HCT116 (cell line): ENCODE measurements at regions not wholly inside any gene's neighbourhood (a gene's known extent, or its start where the extent isn't known, plus 50 kb on each side); places are given as distances from the start of the nearest gene placed in this dataset.

Experiments
- ATAC-seq: fragments of 200-7000 bp; cut with Tn5 transposase; 2 replicates; pipeline ENCODE4 v1.9.1; 2020; ENCODE audit warnings: mild to moderate bottlenecking, moderate library complexity
- BruUV-seq: library from RNA; stranded (reverse); fragments of 400-500 nt; replicated peaks from 2 replicates; lab custom pipeline; 2021; lab: Mats Ljungman, UMichigan
- CTCF ChIA-PET: fragments of 300-600 bp; sonication (Branson Sonifier 250); formaldehyde crosslinking; loops from one replicate; lab custom pipeline; 2021; ENCODE audit warnings: antibody characterized with exemption; lab: Charles Lee
- POLR2A ChIA-PET: fragments of 300-600, 350-600 bp; sonication (Branson Sonifier 250); formaldehyde crosslinking; loops from one replicate; lab custom pipeline; 2021; ENCODE audit warnings: antibody characterized with exemption; lab: Charles Lee
- RAD21 ChIA-PET, 2 experiments: fragments of 300-600 bp; sonication (Branson Sonifier 250); formaldehyde crosslinking; loops; one replicate each; lab custom pipeline; 2023; ENCODE audit warnings: low total read pairs in 2 of 2; ENCODE audit not compliant: uncharacterized antibody in 2 of 2, unreplicated experiment in 2 of 2, low non-redundant PET in 1 of 2; lab: Charles Lee
- DNase-seq: peaks from one replicate; pipeline ENCODE4 v3.0.0-alpha.2; 2010; ENCODE audit warnings: low read depth, low spot score
- H2AFZ ChIP-seq: fragments of 200-600 bp; shearing (Covaris generic), sonication (generic); 2 replicates; pipeline ENCODE4 v1.6.1; 2017; ENCODE audit warnings: low read depth, mixed run types, mixed read lengths, antibody characterized with exemption, low read length; ENCODE audit not compliant: poor library complexity, severe bottlenecking
- H3K27ac ChIP-seq: 2 replicates; pipeline ENCODE4 v1.5.1; 2012; ENCODE audit warnings: low read depth, low read length
- H3K27me3 ChIP-seq: fragments of 200-600 bp; sonication (generic); 2 replicates; pipeline ENCODE4 v1.6.1; 2016; ENCODE audit warnings: mixed run types, low read length, mixed read lengths; ENCODE audit not compliant: insufficient read depth
- H3K36me3 ChIP-seq, 2 experiments: fragments of 200-500 bp in 1 of 2; fragments of 200-600 bp in 1 of 2; sonication (Bioruptor generic) in 1 of 2; sonication (generic) in 1 of 2; 2 replicates each; pipeline versions ENCODE4 v1.5.1 to v1.6.1; 2014 to 2016; ENCODE audit warnings: low read length in 2 of 2, inconsistent platforms in 1 of 2, mixed read lengths in 1 of 2, mixed run types in 1 of 2; ENCODE audit not compliant: insufficient read depth in 2 of 2, control insufficient read depth in 1 of 2
- H3K4me1 ChIP-seq, 2 experiments: fragments of 200-600 bp in 1 of 2; sonication (generic) in 1 of 2; 2 replicates each; pipeline versions ENCODE4 v1.5.1 to v1.6.1; 2012 to 2017; ENCODE audit warnings: low read length in 2 of 2, inconsistent platforms in 1 of 2, mild to moderate bottlenecking in 1 of 2, mixed read lengths in 1 of 2, mixed run types in 1 of 2, moderate library complexity in 1 of 2; ENCODE audit not compliant: insufficient read depth in 2 of 2, control insufficient read depth in 1 of 2
- H3K4me2 ChIP-seq: fragments of 200-600 bp; sonication (generic); 2 replicates; pipeline ENCODE4 v1.6.1; 2017; ENCODE audit warnings: mixed run types, low read length, mixed read lengths
- H3K4me3 ChIP-seq, 2 experiments: fragments of 200-600 bp in 1 of 2; sonication (generic) in 1 of 2; replicated peaks in 1 of 2; 2 replicates each; pipeline ENCODE4 v1.5.1; 2011 to 2016; ENCODE audit warnings: low read length in 2 of 2, control low read depth in 1 of 2, low read depth in 1 of 2, mild to moderate bottlenecking in 1 of 2, mixed read lengths in 1 of 2, mixed run types in 1 of 2
- H3K79me2 ChIP-seq: fragments of 200-600 bp; sonication (generic); 2 replicates; pipeline ENCODE4 v1.6.1; 2017; ENCODE audit warnings: mild to moderate bottlenecking, mixed run types, low read length, moderate library complexity, mixed read lengths; ENCODE audit not compliant: insufficient read depth
- H3K9ac ChIP-seq: fragments of 200-600 bp; sonication (generic); 2 replicates; pipeline ENCODE4 v1.6.1; 2016; ENCODE audit warnings: low read length, mixed read lengths
- H3K9me2 ChIP-seq: fragments of 200-600 bp; sonication (generic), shearing (Covaris generic); 2 replicates; pipeline ENCODE4 v1.6.1; 2017; ENCODE audit warnings: mixed run types, mild to moderate bottlenecking, moderate library complexity; ENCODE audit not compliant: insufficient read depth
- H3K9me3 ChIP-seq, 2 experiments: fragments of 200-500 bp in 1 of 2; fragments of 200-600 bp in 1 of 2; sonication (Bioruptor generic) in 1 of 2; sonication (generic) in 1 of 2; 2 replicates each; pipeline ENCODE4 v1.6.1; 2014 to 2017; ENCODE audit warnings: low read length in 2 of 2, mixed read lengths in 2 of 2, inconsistent platforms in 1 of 2, low read depth in 1 of 2, mild to moderate bottlenecking in 1 of 2, mixed run types in 1 of 2, moderate library complexity in 1 of 2; ENCODE audit not compliant: control insufficient read depth in 1 of 2, insufficient read depth in 1 of 2
- H4K20me1 ChIP-seq: fragments of 200-600 bp; sonication (generic), shearing (Covaris generic); 2 replicates; pipeline ENCODE4 v1.6.1; 2017; ENCODE audit warnings: mixed run types, mild to moderate bottlenecking, moderate library complexity; ENCODE audit not compliant: insufficient read depth
- CBX3 ChIP-seq: IDR thresholded peaks from 2 replicates; pipeline ENCODE4 v1.6.1; 2012; ENCODE audit warnings: low read depth
- EGR1 ChIP-seq: IDR thresholded peaks from 2 replicates; pipeline ENCODE4 v1.6.1; 2012; ENCODE audit warnings: low read depth
- ELF1 ChIP-seq: IDR thresholded peaks from 2 replicates; pipeline ENCODE4 v1.6.1; 2012; ENCODE audit warnings: low read depth, borderline replicate concordance
- EZH2 ChIP-seq: fragments of 200-600 bp; sonication (generic); IDR thresholded peaks from 2 replicates; pipeline ENCODE4 v1.6.1; 2017; ENCODE audit warnings: antibody characterized with exemption, mixed run types
- FOSL1 ChIP-seq: IDR thresholded peaks from 2 replicates; pipeline ENCODE4 v1.6.1; 2012; ENCODE audit warnings: low read depth
- JUND ChIP-seq: IDR thresholded peaks from 2 replicates; pipeline ENCODE4 v1.6.1; 2012
- POLR2A ChIP-seq: IDR thresholded peaks from 2 replicates; pipeline ENCODE4 v1.7.0; 2011; ENCODE audit warnings: borderline replicate concordance; ENCODE audit not compliant: insufficient read depth, insufficient read length; ENCODE audit errors: extremely low read depth
- POLR2AphosphoS5 ChIP-seq: IDR thresholded peaks from 2 replicates; pipeline ENCODE4 v1.6.1; 2011; ENCODE audit warnings: mild to moderate bottlenecking, low read depth, low read length, moderate library complexity
- RAD21 ChIP-seq: IDR thresholded peaks from 2 replicates; pipeline ENCODE4 v1.6.1; 2012; ENCODE audit warnings: low read depth, mild to moderate bottlenecking
- SIN3A ChIP-seq: IDR thresholded peaks from 2 replicates; pipeline ENCODE4 v1.6.1; 2012; ENCODE audit warnings: low read depth
- SP1 ChIP-seq: IDR thresholded peaks from 2 replicates; pipeline ENCODE4 v1.6.1; 2012; ENCODE audit warnings: low read depth
- SRF ChIP-seq: IDR thresholded peaks from 2 replicates; pipeline ENCODE4 v1.6.1; 2012; ENCODE audit warnings: low read depth
- TCF7L2 ChIP-seq: IDR thresholded peaks from 2 replicates; pipeline ENCODE4 v1.7.0; 2011; ENCODE audit warnings: borderline replicate concordance, inconsistent platforms; ENCODE audit not compliant: insufficient read depth, insufficient read length; ENCODE audit errors: extremely low read depth
- YY1 ChIP-seq: IDR thresholded peaks from 2 replicates; pipeline ENCODE4 v1.6.1; 2011; ENCODE audit warnings: low read length, low read depth, moderate library complexity, mild to moderate bottlenecking; ENCODE audit not compliant: insufficient replicate concordance; ENCODE audit errors: extremely low read depth
- ZFX ChIP-seq: fragments of 450-650 bp; IDR thresholded peaks from 2 replicates; pipeline ENCODE4 v1.6.1; 2017
- ZNF274 ChIP-seq: fragments of 200-500 bp; sonication (Bioruptor generic); IDR thresholded peaks from 2 replicates; pipeline ENCODE4 v1.6.1; 2014; ENCODE audit warnings: mild to moderate bottlenecking, low read depth, low read length, inconsistent platforms
- intact Hi-C: fragments of 100-400 bp; cut with micrococcal nuclease; formaldehyde crosslinking; loops from 2 replicates; pipeline ENCODE4 v1.10.0; 2022
- TF ChIP-seq, protein P1 (sequence below): IDR thresholded peaks from 2 replicates; pipeline ENCODE4 v1.6.1; 2012
- TF ChIP-seq, protein P2 (sequence below): IDR thresholded peaks from 2 replicates; pipeline ENCODE4 v1.6.1; 2011; ENCODE audit warnings: mild to moderate bottlenecking, low read length, moderate library complexity; ENCODE audit not compliant: insufficient replicate concordance; ENCODE audit errors: extremely low read depth
- TF ChIP-seq, protein P3 (sequence below): IDR thresholded peaks from 2 replicates; pipeline ENCODE4 v1.6.1; 2012
- TF ChIP-seq, protein P4 (sequence below): IDR thresholded peaks from 2 replicates; pipeline ENCODE4 v1.6.1; 2012; ENCODE audit warnings: low read depth

DNA sequence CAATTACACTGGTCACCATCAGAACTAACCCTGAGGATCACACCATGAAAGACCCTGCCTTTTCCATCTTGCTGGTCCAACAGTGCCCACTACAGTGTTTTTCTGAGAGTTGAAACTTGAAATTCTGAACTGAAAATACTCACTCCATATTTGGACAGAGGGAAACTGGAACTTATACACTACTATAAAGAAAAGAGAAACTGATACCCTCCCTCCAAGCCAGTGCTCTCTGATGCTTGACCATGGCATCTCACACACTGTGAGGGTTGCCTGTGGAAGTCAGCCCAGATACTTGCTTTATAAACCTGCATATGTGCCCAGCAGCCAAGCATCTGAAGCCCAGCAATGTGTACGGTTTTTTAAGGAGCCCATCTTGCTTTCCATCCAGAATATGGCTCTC is 108.7 kb downstream of the FOXA2 start:
- no peak for ATAC-seq
- H3K4me2 ChIP-seq, result no peak overlapping the region
- TF ChIP-seq POLR2AphosphoS5 (no peak), EGR1 (no peak), ELF1 (no peak), RAD21 (no peak), CBX3 (no peak), SIN3A (no peak), SP1 (no peak), JUND (no peak), YY1 (no peak), TCF7L2 (no peak), SRF (no peak), EZH2 (no peak), POLR2A (no peak), ZNF274 (no peak), ZFX (no peak), FOSL1 (no peak)
- TF ChIP-seq, protein P1, sequence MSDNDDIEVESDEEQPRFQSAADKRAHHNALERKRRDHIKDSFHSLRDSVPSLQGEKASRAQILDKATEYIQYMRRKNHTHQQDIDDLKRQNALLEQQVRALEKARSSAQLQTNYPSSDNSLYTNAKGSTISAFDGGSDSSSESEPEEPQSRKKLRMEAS, result no peak
- TF ChIP-seq, protein P2, sequence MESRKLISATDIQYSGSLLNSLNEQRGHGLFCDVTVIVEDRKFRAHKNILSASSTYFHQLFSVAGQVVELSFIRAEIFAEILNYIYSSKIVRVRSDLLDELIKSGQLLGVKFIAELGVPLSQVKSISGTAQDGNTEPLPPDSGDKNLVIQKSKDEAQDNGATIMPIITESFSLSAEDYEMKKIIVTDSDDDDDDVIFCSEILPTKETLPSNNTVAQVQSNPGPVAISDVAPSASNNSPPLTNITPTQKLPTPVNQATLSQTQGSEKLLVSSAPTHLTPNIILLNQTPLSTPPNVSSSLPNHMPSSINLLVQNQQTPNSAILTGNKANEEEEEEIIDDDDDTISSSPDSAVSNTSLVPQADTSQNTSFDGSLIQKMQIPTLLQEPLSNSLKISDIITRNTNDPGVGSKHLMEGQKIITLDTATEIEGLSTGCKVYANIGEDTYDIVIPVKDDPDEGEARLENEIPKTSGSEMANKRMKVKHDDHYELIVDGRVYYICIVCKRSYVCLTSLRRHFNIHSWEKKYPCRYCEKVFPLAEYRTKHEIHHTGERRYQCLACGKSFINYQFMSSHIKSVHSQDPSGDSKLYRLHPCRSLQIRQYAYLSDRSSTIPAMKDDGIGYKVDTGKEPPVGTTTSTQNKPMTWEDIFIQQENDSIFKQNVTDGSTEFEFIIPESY, result no peak
- TF ChIP-seq, protein P3, sequence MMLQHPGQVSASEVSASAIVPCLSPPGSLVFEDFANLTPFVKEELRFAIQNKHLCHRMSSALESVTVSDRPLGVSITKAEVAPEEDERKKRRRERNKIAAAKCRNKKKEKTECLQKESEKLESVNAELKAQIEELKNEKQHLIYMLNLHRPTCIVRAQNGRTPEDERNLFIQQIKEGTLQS, result no peak
- TF ChIP-seq, protein P4, sequence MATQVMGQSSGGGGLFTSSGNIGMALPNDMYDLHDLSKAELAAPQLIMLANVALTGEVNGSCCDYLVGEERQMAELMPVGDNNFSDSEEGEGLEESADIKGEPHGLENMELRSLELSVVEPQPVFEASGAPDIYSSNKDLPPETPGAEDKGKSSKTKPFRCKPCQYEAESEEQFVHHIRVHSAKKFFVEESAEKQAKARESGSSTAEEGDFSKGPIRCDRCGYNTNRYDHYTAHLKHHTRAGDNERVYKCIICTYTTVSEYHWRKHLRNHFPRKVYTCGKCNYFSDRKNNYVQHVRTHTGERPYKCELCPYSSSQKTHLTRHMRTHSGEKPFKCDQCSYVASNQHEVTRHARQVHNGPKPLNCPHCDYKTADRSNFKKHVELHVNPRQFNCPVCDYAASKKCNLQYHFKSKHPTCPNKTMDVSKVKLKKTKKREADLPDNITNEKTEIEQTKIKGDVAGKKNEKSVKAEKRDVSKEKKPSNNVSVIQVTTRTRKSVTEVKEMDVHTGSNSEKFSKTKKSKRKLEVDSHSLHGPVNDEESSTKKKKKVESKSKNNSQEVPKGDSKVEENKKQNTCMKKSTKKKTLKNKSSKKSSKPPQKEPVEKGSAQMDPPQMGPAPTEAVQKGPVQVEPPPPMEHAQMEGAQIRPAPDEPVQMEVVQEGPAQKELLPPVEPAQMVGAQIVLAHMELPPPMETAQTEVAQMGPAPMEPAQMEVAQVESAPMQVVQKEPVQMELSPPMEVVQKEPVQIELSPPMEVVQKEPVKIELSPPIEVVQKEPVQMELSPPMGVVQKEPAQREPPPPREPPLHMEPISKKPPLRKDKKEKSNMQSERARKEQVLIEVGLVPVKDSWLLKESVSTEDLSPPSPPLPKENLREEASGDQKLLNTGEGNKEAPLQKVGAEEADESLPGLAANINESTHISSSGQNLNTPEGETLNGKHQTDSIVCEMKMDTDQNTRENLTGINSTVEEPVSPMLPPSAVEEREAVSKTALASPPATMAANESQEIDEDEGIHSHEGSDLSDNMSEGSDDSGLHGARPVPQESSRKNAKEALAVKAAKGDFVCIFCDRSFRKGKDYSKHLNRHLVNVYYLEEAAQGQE, result no peak
- TF ChIP-seq, all 23 proteins: peak for 0
- no peak overlapping the region for H3K27ac ChIP-seq
- H3K9me3 ChIP-seq, result no peaks in the 10 kb centered on the region
- no peak overlapping the region for H2AFZ ChIP-seq
- no peaks in the 10 kb centered on the region for H3K79me2 ChIP-seq
- ChIA-PET POLR2A (no interaction called here), RAD21 (no interaction called here), CTCF (no interaction called here)
- intact Hi-C loops, result no loop called here
- H3K4me1 ChIP-seq, result no peaks in the 10 kb centered on the region
- H3K4me3 ChIP-seq, result no peak overlapping the region
- no peaks in the 10 kb centered on the region for H3K36me3 ChIP-seq
- H3K27me3 ChIP-seq, result 0 out of 2 replicates have a peak, but pooled peaks cover 3% of the 10 kb centered on the region
- no peak overlapping the region for H3K9ac ChIP-seq
- H3K9me2 ChIP-seq, result no peaks in the 10 kb centered on the region
- no TSS peak for BruUV-seq
- no peaks in the 10 kb centered on the region for H4K20me1 ChIP-seq
- DNase-seq, result no peak
